HUES64 (cell line): ENCODE measurements at regions not wholly inside any gene's neighbourhood (a gene's known extent, or its start where the extent isn't known, plus 50 kb on each side); places are given as distances from the start of the nearest gene placed in this dataset.

Source experiments
- H3K27ac ChIP-seq: 2 replicates; pipeline ENCODE4 v1.7.0; 2013; ENCODE audit warnings: low read depth, low read length, inconsistent platforms
- H3K27me3 ChIP-seq: 2 replicates; pipeline ENCODE4 v1.6.1; 2013; ENCODE audit warnings: mild to moderate bottlenecking, low read length; ENCODE audit not compliant: insufficient read depth
- H3K36me3 ChIP-seq: 2 replicates; pipeline ENCODE4 v1.6.1; 2013; ENCODE audit warnings: mild to moderate bottlenecking, low read length; ENCODE audit not compliant: insufficient read depth
- H3K4me1 ChIP-seq: 2 replicates; pipeline ENCODE4 v1.6.1; 2013; ENCODE audit warnings: mild to moderate bottlenecking, low read length, moderate library complexity; ENCODE audit not compliant: insufficient read depth
- H3K4me3 ChIP-seq: 2 replicates; pipeline ENCODE4 v1.5.1; 2013; ENCODE audit warnings: mild to moderate bottlenecking, low read length, moderate library complexity
- H3K9ac ChIP-seq: 2 replicates; pipeline ENCODE4 v1.6.1; 2013; ENCODE audit warnings: mild to moderate bottlenecking, low read depth, low read length
- H3K9me3 ChIP-seq: 2 replicates; pipeline ENCODE4 v1.6.1; 2013; ENCODE audit warnings: low read depth, low read length; ENCODE audit not compliant: insufficient read depth
- WGBS: fragments of 150-250, 120-280 bp; methylation state at CpG from one replicate; pipeline ENCODE4 v1.1.7; 2013; ENCODE audit warnings: missing lambda C conversion rate; 5-methylcytosine and 5-hydroxymethylcytosine counted together

DNA sequence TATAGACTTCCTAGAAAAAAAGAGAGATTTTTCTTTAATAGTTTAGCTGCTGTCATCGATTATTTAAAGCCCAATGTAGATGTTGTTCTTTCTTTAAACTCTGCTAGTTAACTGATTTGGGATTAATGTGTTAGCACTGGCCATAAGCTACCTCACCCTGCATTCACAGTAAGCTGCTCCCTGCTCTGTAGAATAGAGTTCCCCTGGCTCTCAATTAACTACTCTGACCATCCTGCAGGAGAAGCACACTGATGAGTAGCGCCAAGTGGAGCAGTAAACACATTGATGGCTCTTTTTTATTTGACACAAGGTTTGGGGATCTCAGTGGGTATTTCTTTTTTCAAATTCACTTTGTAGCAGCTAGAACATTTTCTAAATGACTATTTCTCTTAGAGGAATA lies 807.9 kb upstream of the ZNF608 start:
- Histone ChIP-seq H3K27ac (no peak overlapping the region), H3K9me3 (no peaks in the 10 kb centered on the region), H3K27me3 (no peaks in the 10 kb centered on the region), H3K4me3 (no peak overlapping the region), H3K36me3 (no peaks in the 10 kb centered on the region), H3K4me1 (peaks cover 12% of the 10 kb centered on the region; the same call in 1 of the 2 replicates), H3K9ac (no peak overlapping the region)
- WGBS, result 95% methylated on average over 2 of the region's 2 CpGs

DNA sequence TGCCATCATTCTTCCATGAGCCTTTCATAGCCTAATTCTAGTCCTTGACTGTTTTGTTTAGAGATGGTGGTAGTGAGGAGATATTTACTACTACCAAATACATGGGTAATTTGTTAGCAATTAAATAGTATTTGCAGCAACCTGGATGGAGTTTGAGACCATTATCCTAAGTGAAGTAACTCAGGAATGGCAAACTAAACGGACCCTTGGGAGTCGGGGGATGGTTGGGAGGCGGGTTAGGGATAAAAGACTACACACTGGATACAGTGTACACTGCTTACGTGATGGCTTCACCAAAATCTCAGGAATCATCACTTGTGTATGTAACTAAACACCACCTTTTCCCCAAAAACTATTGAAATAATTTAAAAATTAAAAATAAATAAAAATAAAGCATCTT lies 809.2 kb upstream of the ZNF608 start:
- 93% methylated on average over 4 of the region's 4 CpGs for WGBS
- peaks cover under 1% of the 10 kb centered on the region; the same call in 1 of the 2 replicates for H3K4me1 ChIP-seq
- H3K9ac ChIP-seq, result no peak overlapping the region

DNA sequence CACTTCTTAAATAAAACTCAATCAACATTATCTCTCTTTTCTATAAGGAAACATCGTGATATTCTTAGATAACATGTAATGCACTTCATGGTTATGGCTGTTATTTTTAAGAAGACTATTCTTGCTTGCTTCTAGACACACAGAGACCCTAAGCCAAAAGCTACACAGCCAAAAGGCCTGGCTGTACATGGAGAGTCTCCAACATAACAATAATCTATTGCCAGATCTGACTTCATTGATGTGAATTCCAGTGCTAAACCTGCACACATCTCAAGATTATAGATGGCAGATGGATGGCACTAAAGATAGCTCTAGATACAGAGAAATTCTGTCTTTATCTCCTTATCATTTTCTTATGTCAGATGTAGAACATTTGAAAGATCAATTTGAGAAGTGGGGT lies 811.6 kb upstream of the ZNF608 start:
- H3K9me3 ChIP-seq, result no peaks in the 10 kb centered on the region
- no peak overlapping the region for H3K4me3 ChIP-seq
- H3K9ac ChIP-seq, result no peak overlapping the region
- 83% methylated on average over 1 of the region's 1 CpG for WGBS
- 0 out of 2 replicates have a peak, but pooled peaks cover 2% of the 10 kb centered on the region for H3K4me1 ChIP-seq
- no peaks in the 10 kb centered on the region for H3K36me3 ChIP-seq
- H3K27me3 ChIP-seq, result no peaks in the 10 kb centered on the region
- H3K27ac ChIP-seq, result no peak overlapping the region

More for the DNA sequence above, 809.2 kb upstream of the ZNF608 start:
- Histone ChIP-seq H3K4me3 (no peak overlapping the region), H3K27ac (no peak overlapping the region), H3K36me3 (no peaks in the 10 kb centered on the region), H3K9me3 (no peaks in the 10 kb centered on the region), H3K27me3 (no peaks in the 10 kb centered on the region)

DNA sequence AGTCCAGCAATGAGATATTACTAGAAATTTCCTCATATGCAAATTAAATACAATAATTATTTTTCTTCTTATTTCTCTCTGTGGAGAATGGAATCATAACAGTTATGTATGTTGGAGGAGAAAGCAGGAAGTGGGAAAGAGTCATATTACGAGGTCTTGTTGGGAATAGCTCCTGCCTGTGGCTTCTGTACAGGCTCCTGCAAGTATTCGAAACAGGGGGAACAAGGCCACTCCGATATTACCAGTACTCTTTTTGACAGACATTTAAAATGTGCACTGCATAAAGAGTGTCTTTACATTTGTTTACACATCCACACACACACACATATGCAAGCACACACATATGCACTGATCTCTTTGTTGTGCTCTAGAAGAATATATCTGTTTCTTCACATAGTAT lies 812.0 kb upstream of the ZNF608 start:
- H3K9ac ChIP-seq, result no peak overlapping the region
- H3K27ac ChIP-seq, result no peak overlapping the region
- no peaks in the 10 kb centered on the region for H3K27me3 ChIP-seq
- WGBS, result 94% methylated on average over 3 of the region's 3 CpGs
- no peaks in the 10 kb centered on the region for H3K36me3 ChIP-seq
- H3K4me1 ChIP-seq, result 0 out of 2 replicates have a peak, but pooled peaks cover 2% of the 10 kb centered on the region
- no peaks in the 10 kb centered on the region for H3K9me3 ChIP-seq
- no peak overlapping the region for H3K4me3 ChIP-seq

DNA sequence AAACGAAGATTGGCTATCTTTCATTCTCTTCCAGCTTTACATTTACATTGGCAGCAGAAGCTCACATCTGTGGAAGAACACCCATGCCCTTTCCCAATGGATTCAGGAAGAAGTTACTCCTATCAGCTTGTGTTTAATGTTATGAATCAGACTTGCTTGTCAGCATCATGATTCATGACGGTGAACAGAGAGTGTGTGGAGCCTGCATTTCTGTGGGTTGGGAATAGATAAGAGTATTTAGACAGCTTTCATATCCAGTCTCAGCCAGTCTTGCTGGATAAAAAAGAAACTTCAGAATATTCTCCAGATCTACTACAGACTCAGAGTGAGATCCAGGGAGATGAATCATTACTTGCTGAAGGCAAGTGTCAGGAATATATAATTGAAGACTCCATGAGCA lies 812.9 kb upstream of the ZNF608 start:
- Histone ChIP-seq H3K36me3 (no peaks in the 10 kb centered on the region), H3K27me3 (no peaks in the 10 kb centered on the region), H3K9me3 (no peaks in the 10 kb centered on the region), H3K9ac (no peak overlapping the region), H3K4me1 (0 out of 2 replicates have a peak, but pooled peaks cover 2% of the 10 kb centered on the region), H3K4me3 (no peak overlapping the region), H3K27ac (no peak overlapping the region)
- 92% methylated on average over 2 of the region's 2 CpGs for WGBS

DNA sequence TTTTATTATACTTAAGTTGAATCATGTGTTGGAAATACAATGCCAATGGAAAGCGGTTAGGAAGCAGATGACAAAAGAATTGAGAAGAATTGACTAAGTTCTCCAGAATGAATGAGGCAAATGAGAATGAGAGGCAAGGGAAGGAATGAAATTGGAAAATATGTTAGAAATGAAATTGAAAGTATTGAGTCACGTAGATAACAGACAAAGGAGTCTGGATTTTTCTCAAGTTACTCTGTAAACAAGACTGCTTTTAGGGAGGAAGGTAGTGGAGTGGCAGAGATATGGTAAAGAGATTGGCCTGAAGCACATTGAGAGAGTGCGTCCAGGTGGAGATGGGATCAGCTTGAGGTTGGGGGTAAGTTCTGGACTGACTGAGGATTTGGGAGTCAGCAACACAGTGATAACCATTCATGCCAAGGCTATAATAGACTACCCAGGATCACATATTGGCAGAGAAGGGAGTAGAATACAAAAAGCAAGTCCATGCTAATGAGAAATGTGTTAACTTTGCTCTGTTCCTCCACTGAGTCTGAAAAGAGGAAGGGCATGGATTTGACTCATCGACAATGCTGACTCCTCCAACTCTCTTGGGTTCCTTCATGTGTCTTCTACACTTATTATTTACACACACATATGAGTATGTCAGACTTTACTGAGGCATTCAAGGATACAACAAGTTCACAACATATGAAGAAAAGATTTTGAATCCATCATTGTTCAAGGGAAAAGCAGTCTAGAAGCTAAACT lies 814.2 kb upstream of the ZNF608 start:
- no peaks in the 10 kb centered on the region for H3K36me3 ChIP-seq
- H3K27me3 ChIP-seq, result no peaks in the 10 kb centered on the region
- no peaks in the 10 kb centered on the region for H3K9me3 ChIP-seq
- no peak overlapping the region for H3K9ac ChIP-seq
- H3K27ac ChIP-seq, result no peak overlapping the region
- H3K4me3 ChIP-seq, result no peak overlapping the region
- WGBS, result 95% methylated on average over 4 of the region's 4 CpGs
- H3K4me1 ChIP-seq, result 0 out of 2 replicates have a peak, but pooled peaks cover 2% of the 10 kb centered on the region

DNA sequence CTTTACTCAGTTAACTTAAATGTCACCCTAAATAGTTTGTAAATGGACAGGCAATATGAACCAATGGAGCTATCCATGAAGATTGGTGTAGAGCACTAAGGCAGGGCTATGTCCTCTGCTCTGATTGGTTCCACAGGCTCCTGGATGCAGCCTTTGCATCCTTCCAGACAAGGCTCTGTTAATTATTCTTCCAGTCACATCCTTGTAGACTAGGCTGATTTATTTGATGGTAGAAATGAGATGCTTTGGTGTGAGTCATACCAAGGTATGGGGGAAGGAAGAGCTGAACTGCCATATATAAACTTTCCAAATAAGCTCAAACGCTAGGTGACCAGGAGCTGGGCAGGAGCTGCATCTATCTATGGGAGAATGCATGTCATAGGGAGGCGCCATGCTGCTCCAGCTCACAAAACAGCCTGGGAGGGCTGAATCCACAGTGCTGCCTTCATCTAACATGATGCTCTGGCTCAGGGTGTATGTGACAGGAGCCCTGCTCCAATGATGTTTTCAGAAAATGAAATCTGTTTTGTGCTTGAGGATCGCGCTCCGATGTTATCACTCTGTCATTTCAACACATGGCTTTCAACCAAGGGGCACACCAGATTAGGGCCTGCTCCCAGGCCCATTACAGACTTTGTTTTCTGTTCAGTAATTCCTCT lies 818.0 kb upstream of the ZNF608 start:
- no peaks in the 10 kb centered on the region for H3K36me3 ChIP-seq
- H3K9ac ChIP-seq, result no peak overlapping the region
- WGBS, result 99% methylated on average over 5 of the region's 5 CpGs
- H3K4me3 ChIP-seq, result no peak overlapping the region
- no peak overlapping the region for H3K27ac ChIP-seq
- peaks cover 16% of the 10 kb centered on the region for H3K9me3 ChIP-seq
- no peaks in the 10 kb centered on the region for H3K27me3 ChIP-seq
- 0 out of 2 replicates have a peak, but pooled peaks cover 2% of the 10 kb centered on the region for H3K4me1 ChIP-seq

DNA sequence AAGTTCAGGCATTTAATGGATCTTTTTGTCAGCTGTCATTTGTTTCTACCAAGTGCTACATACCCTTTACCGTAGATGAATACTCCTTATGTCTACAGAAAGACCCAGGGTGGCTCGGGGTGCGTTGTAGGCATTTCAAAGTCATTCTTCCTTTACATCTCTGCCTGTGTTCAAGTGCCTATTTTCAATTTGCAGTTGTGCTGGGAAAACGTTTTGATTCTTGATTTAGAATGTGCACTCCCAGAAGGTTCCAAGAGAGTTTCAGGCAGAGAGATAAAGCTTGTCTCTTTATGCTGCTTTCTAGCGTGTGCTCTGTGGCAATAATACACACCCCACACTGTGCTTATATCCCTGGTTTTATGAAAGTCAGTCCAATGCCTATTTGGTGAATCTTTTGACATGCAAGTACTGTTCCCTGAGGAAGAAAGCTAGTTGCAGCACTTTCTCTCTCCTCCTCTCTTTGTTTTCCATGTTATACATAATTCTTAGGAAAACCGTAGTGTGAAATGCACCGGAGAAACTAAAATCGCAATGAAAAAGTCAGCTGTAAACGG lies 828.1 kb upstream of the ZNF608 start:
- H3K36me3 ChIP-seq, result no peaks in the 10 kb centered on the region
- peaks cover 21% of the 10 kb centered on the region for H3K4me1 ChIP-seq
- 83% methylated on average over 9 of the region's 9 CpGs for WGBS
- no peak overlapping the region for H3K27ac ChIP-seq
- H3K9me3 ChIP-seq, result no peaks in the 10 kb centered on the region
- H3K27me3 ChIP-seq, result no peaks in the 10 kb centered on the region
- H3K9ac ChIP-seq, result no peak overlapping the region
- H3K4me3 ChIP-seq, result no peak overlapping the region

DNA sequence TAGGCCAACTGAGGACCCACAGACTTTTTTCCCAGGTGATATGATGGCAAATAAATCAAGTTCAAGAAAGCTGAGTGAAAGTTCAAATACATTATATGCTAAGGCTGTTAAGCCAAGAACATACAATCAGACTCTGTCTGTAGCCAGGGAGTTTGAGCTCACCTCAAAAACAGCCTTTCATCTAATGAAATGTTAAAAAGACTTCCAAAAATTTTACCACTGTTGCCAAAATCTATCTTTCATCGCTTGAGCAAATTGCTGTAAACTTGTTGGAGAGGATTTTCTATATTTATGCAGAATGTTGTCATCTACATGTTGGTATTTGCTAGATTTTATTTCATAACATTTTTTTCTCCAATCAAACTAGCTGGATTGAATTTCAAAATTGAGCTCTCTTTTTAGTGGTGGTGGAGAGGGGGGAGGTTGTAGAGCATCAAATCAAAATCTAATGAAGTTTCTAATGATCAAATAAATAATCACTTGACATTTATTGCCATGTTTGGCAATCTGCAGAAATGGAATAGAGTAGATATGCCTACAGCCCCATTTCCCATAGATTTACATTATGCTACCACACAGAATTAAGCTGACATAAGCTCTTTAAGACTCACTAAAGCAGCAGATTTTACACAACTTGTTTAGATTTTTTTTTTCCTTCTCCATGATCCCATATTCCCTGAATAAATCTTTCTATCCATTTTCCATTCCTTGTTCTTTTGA lies 828.9 kb upstream of the ZNF608 start:
- no peaks in the 10 kb centered on the region for H3K27me3 ChIP-seq
- WGBS, result no CpG with 5 or more reads among the region's 1 CpG
- peaks cover 21% of the 10 kb centered on the region for H3K4me1 ChIP-seq
- H3K27ac ChIP-seq, result no peak overlapping the region
- no peaks in the 10 kb centered on the region for H3K36me3 ChIP-seq
- no peaks in the 10 kb centered on the region for H3K9me3 ChIP-seq
- H3K9ac ChIP-seq, result no peak overlapping the region
- H3K4me3 ChIP-seq, result no peak overlapping the region

DNA sequence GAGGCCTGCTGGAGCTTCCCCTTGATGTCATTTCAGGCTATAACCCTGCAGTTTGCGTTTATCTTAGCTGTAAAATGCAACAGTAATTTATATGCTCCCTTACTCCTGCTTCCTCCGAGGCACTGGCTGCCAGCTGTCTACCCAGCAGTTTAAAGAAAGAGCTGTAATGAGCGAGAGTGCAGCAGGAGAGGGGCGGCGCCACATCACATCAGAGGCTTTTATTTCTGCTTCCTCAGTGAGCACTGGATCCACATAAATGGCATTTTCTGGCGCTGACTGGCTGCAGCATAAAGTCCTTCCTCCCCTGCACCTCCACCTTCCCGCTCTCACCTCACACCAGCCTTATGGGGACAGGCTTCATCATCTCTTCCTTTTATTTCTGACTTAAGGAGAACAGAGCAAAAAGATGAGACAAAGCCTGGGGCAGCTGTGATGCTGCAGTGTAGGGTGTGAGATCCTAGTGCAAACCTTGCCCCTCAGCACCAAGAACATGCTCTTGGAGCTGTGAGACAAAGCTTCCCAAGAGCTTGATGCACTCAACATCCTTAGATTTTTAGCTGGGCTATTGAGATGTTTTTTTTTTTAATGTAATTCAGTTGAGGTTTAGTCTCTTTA lies 829.6 kb upstream of the ZNF608 start:
- H3K36me3 ChIP-seq, result no peaks in the 10 kb centered on the region
- no peak overlapping the region for H3K27ac ChIP-seq
- no peaks in the 10 kb centered on the region for H3K9me3 ChIP-seq
- no peak overlapping the region for H3K4me3 ChIP-seq
- H3K9ac ChIP-seq, result no peak overlapping the region
- H3K27me3 ChIP-seq, result no peaks in the 10 kb centered on the region
- 24% methylated on average over 7 of the region's 7 CpGs for WGBS
- peaks cover 21% of the 10 kb centered on the region for H3K4me1 ChIP-seq
